NCI-H748 treated with DMSO at 0.1 percent for 48 hours (cell line): ENCODE measurements at regions not wholly inside any gene's neighbourhood (a gene's known extent, or its start where the extent isn't known, plus 50 kb on each side); places are given as distances from the start of the nearest gene placed in this dataset.
"Not testable (repeated sequence)": the region's sequence is repeated elsewhere in the genome, so short reads cannot be mapped to it uniquely, and the experiment has no call there.

ENCODE experiments used
- DNase-seq: peaks from one replicate; lab custom pipeline; 2025; lab: John Stamatoyannopoulos, UW

DNA sequence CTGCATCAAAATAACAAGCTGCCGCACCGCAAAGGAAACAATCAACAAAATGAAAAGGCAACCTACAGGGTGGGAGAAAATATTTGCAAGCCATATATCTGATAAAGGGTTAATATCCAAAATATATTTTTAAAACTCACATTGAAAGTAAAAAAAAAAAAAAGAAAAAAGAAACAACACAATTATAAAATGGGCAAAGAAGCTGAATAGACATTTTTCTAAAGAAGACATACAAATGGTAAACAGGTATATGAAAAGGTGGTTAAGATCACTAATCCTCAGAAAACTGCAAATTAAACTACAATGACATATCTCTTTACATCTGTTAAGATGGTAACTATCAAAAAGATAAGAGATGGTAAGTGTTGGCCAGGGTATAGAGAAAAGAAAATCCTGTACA is 105.4 kb upstream of the LY86 start:
- DNase-seq: no peak

DNA sequence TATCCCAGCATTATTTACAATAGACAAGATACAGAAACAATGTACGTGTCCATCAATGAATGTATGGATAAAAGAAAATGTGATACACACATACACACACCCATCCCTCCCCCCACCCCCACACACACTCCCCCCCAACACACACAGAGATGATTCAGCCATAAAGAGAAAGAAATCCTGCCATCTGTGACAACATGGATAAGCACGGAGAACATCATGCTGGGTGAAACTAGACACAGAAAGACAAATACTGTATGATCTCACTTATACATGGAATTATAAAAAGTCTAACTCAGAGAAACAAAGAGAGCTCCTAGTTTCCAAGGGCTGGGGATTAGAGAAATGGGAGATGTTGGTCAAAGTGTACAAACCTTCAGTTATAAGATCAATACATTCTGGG is 104.8 kb upstream of the LY86 start:
- DNase-seq: no peak

DNA sequence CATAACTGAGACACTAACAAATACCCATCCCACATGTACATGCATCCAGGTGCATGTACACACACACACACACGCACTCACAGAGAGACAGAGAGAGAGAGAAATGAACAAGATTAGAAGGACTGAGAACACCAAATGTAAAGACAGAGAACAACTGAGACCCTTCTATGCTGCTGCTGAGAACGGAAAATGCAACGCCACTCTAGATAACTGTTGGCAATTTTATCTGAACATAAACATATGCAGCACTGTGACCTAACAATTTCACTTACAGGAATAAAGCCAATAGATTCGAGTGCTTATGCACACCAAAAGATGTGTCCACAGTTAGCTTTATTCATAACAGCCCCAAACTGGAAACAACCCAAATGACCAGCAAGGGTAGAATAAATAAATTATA is 103.8 kb upstream of the LY86 start:
- DNase-seq: no peak

DNA sequence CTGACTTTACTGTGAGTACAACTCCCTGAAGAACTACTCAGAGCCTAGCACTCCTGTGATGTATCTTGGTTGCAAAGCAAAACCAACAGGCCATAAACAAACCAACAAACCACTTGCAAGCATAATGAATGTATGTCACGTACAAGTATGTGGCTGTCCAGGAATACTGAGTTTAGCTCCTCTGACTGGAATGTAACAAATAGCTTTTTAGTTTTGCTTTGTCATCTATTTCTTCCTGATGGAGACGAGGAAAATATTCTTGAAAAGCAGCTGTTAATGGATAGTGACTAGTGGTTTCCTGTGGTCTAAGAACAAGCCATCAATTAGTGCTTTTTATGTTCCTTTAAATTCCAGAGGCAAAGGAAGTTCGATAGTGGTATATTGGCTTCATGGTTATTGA is 101.9 kb upstream of the LY86 start:
- no peak for DNase-seq

DNA sequence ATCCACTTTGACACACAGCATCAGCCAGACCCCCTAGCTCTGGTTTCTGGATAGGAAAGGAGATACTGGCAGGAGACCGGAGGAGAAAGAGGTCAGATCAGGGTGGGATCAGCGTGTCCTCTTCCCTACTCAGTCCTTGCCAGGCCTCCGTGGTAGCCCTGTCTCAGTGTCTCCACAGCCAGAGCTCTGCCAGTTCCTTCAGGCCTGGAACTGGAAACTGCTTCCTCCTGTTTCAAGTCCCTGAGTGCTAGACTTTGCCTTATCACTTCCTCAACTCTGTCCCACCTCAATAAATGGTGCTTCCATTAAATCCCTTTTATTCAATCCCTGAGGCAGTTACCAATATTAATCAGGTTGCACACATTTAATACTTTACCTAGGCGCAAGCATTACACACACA is 96.8 kb upstream of the LY86 start:
- DNase-seq: no peak

DNA sequence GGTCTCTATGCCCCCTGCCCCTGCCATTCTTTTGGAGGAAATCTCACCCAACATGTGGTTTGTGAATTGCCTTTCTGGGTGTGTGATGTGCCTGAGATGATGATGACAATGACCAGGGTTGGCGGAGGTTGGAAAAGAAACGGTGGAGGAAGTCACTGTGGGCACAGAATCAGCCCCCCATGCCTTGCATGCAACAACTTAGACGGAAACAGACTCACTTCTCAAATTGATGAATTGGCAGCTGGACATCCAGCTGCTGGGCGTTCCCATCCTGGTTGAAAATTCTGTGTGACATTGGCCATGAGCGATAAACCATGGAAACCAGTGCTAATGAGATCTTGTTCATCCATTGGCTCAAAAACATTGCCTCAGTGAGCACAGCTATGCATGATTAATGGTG is 95.8 kb upstream of the LY86 start:
- DNase-seq: no peak

DNA sequence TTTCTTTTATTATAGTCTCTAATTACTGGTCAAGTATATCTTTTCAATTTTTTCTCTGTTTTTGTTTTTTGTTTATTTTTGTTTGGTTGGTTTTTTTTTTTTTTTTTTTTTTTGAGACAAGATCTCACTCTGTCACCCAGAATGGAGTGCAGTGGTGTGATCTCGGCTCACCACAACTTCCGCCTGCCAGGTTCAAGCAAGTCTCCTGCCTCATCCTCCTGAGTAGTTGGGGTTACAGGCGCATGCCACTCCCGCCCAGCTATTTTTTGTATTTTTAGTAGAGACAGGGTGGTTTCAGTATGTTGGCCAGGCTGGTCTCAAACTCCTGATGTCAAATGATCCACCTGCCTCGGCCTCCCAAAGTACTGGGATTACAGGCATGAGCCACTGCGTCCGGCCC is 94.4 kb upstream of the LY86 start:
- DNase-seq: not testable (repeated sequence)

DNA sequence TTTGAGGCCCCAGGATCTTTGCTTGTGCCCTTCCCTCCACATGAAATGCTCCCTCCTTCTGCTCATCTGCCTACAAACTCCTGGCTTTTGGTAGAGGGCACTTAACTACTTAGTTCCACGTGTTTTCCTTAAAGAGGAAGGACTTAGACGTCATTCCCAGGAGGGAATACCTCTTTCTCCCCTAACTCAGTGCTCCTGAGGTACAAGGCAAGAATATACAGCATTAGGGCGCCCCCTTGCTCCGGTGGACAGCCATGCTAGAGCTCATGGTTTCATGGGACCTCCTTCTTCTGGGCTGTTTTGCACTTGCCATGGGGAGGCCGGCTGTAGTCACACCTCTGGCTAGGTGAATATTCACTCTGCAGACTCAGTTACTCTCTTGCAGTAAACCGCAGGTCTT is 93.8 kb upstream of the LY86 start:
- DNase-seq: peak; percentile 47

DNA sequence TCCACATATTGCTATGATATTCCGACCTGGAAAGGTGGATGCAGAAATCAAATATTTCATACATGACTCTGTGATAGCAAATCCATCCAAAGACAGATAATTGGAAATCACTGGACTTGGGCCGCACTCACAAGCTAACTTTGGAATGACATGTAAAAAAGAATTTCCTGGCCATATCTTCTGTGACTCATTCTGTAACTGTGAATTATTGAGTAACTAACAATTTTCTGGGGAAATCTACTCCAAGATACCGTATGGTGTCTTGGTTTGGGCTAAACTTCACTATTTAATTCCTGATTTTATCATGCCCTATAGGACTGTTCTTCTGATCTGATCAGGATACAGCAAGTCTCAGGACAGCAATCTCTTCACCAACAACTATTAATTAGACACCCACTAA is 92.7 kb upstream of the LY86 start:
- DNase-seq: no peak

DNA sequence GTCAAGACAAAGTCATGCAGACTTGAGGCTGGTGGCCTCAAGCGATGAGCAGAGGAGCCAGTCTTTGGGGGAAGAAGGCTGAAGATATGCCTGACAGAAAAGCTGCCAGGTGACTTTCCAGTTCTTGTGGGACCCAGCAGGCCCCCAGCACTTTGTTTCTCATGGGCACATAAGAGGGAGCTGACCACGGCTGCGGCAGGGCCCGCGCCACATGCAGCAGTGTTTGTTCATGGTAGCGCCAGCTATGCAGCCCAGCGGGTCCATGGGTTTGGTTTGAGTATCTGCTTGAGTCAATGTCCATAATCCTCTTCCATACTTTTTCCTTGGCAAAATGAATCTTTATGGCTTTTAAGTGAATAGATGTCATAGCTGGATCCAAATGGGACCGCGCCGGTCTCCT is 91.0 kb upstream of the LY86 start:
- no peak for DNase-seq

DNA sequence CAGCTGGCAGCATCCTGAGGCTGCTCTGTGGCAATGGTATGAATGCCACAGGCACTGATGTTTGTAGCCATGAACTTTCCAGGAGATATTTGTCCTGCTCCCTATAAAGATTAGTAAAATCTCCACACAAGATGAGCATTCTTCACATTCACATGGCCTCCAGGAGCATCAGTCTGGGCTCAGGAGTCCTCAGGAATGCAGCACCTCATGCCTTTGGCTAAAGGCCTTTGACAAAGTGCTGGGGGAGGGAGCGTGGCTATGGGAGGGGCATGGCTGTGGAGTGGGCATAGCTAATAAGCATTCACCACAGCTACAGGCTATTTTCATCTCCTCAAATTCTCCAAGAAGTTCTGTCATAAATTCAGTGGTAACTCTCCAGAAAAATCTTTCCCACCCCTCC is 90.5 kb upstream of the LY86 start:
- no peak for DNase-seq

DNA sequence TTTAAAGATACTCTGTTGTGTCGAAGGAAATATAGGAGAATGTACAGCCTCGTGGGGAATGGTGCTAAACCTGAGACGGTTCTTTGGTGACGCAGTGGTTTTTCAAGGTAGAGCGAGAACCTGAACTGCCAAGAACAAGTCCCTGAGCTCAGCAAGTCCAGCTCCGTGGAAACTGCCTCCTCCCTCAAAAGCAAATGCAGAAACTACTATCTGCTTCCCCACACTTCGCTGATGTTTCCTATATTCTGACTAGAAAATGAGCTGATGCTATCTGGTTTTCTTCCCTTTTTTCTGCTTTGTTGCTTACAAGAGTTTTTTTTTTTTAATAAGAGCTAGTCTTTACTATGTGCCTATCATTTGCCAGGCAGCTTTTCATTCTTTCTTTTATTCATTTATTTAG is 85.3 kb upstream of the LY86 start:
- DNase-seq: no peak

DNA sequence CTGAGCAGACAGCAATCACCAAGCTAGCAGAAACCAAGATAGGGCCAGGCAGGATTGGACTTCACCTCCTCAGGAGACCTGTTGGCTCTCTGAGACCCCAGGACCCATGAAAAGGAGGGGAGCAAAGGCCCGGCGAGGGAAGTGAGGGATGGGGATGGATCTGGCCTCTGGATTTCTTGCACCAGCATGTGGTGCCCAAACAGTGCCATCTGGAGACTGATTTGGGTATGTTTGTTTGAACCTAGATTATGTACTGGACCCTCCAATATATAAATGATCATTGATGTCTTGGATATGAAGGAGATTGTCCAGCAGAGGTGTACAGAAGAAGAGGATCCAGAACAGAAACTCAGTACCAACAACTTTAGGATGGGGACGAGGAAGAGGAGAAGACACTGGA is 83.4 kb upstream of the LY86 start:
- no peak for DNase-seq

DNA sequence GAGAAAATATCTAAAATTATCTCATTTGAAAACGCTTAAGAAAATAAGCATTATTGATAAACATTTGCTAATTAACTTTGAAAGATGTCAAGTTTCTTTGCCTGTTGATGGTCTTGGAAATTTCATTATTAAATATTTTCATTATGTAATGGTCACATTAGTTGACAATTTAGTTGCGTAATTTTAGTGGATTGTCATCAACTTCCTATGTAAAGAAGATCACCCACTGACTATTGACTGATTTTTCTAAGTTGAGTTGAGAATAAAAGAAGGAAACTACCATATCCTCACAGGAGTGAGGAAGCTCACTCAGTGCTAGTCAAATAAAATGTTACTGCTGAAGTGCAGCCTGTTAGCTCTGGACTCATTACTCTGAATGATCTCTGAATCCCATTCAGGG is 79.9 kb upstream of the LY86 start:
- no peak for DNase-seq

DNA sequence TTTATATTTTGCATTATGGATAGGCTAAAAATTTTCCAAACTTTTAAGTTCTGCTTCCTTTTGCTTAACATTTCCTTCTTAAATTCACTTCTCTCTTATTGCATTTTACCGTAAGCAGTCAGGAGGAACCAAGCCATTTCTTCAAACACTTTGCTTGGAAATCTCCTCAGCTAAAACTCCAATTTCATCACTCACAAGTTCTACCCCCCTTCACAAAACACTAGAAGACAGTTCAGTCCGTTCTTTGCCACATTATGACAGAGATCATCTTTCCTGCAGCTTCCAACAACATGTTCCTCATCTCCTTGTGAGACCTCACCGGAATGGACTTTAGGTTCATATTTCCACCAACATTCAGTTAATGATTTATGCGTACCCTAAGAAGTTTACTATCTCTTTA is 79.2 kb upstream of the LY86 start:
- DNase-seq: no peak

DNA sequence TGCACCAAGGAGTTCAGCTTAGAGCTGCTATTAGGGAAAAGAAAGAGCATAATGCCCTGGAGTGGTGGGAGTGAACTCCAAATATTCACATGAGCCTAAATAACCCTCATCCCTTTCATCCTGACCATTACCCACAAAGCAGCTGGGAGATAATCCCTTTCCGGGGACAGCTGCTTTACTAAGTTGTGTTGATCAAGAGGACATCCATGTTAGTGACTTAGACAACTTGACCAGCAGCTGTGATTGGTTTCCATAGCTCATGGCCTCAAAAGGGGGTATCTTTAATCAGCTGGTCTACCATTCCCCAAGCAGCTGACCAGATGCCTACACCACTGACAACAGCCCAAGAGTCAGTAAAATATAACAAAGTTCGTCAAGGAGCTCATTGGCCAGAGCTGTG is 75.8 kb upstream of the LY86 start:
- no peak for DNase-seq

DNA sequence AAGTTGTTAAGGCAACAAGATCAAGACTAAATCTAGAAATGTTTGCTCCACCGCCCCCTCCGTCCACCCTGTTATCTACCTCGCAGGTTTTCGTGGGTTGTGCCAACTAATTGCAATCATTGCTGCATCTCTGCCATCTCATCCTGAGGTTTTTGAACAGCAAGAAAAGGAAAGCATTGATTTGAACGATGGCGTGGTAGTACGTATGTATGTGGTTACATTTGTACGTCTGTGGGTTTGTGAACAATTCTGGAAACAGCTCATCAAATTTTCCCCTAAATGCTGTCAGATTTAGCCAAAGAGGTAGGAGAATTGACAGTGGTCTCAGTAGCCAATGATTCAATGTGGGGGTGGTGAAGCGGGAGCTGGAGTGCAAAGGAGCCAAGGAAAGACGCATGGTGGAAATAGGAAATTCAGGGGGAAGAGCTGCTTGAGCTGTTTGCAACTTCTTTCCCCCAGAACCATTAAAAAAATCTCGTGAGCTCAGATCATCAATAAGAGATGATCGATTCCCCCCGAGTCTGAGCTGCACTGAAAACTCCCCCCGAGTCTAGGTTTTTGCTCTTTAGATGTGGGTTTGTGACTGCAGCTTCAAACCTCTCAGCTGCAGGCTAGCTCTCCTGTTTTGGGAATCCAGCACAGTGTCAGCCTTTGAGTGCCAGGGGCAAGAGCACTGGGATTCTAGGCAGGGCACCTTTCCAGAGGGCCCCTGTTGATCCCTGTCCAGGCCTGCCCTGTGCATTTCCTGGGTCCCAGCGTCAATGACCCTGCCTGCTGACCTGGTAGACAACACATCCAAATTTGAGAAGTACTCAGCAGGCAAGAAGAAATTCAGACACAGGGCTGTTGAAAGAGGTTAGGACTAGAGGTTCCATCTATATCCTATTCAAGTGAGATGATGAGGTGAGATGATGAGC is 72.6 kb upstream of the LY86 start:
- no peak for DNase-seq

DNA sequence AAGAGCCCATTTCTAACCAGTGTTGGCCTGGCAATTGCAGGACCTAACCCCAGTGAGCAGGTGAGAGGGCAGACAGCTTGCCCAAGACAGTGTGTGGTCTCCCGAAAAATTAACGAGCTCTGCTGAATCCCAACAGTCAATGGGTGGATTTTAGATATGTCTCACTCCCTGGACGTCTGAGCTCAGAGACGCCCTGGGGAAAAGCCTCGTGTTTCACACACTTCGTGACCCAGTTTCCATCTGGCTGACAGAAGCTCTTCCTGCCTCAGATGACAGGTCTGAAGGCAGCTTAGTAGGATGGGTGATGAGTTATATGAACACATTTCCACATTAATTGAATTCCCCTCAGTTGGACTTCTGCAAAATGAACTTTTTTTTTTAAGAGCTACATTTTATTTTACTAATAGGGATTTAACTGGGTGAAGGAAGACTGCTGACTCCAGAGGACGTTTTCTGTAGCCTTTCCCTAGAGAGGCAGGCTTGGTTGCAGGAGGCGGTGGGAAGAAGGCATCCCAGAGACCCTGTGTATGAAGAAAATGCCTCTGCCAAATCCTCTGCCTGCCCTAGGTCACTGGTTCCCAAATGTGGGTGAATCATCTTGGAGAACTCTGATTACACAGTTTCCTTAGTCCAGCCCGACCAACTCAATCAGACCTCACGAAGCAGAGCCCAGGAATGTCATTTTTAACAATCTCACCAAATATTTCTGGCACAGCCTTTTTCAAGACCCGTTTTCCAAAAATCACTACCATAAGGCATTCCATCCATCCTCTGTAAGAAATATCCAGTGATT is 71.7 kb upstream of the LY86 start:
- DNase-seq: no peak

DNA sequence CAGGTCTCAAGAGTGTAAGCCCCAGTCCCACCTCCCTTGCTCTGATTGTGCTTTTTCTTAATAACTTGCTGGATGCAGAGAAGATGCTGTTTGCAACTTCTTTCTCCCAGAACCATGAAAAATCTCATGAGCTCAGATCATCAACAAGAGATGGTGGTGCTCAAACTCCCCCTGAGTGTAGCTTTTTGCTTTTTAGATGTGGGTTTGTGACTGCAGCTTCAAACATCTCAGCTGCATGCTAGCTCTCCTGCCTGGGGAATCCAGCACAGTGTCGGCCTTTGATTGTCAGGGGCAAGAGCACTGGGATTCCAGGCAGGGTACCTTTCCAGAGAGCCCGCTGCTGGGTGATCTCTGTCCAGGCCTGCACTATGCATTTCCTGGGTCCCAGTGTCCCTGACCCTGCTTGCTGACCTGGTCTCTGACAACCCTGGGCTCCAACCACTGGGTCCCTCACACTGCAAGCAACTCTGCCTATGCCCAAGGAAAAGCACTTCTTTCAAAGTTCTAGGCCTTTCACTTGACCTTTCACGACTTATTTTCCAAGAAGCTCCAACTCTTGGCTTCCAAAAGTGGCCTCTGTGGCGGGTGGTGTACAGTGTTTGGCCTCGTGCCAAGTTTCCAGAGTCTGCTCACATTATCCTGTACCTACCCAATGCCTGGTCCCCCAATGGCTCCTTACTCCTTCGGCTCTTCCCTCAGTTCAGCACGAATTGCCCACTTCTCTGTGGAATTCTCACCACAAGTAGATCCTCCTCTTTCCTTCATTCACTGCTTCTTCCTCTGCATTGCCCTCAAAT is 69.7 kb upstream of the LY86 start:
- no peak for DNase-seq

DNA sequence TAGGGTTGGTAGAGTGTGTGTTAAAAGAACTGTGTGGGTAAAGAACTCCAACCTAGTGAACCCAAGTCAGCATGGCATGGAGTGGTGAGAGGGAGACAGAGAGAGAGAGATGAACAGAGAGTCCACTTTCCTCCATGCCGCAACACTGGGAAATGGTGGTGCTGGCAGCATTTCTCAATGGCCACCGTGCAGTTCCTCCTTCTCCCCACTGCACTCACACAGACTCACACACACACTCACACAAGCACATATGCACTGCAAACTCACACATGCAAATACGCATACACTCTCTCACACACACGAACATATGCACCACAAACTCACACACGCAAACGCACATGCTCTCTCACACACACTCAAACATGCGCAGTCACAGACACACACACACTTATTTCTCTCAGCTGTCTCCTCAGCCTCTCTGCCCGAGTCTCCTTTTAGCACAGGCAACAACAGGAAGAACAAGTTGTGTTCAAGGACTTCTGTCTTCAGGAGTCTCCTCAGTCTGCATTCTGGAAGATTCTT is 66.5 kb upstream of the LY86 start:
- no peak for DNase-seq

DNA sequence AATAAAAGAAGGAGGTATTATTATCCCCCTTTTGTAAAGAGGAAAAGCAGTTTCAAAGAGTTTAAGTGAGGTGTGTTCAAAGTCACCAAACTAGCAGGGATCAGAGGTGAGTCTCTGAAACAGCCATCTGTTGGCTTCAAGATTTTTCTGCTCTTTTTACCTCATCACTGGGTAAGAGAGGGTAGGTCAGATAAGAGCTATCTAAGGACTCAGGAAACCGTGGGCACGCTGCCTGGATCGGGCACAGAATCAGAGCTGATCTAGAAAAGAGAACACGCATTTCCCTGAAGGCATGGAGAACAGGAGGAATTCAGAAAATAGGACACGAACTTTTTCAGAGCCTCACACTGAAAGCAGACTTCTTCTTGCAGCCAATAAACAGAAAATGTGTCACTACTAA is 65.8 kb upstream of the LY86 start:
- no peak for DNase-seq

DNA sequence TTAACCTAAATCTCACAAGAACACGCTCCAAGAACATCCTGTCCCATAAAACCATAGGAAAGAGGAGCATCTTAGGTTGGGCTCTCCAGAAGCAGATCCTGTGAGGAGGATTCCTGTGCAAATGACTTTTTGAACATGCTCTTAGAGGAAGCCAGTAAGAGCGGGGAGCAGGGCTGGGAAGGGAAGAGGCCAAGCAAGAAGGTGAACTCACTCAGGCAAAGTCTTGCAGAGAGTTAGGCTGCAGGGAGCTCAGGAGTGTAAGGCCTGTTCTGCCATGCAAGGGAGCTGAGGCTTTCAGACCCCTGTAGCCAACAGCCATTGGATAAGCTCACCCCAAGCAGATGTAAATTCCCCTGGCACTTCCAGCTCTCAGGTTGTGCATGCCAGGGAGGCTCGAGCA is 63.6 kb upstream of the LY86 start:
- DNase-seq: no peak
